HG02970 (cell line): ENCODE measurements at regions not wholly inside any gene's neighbourhood (a gene's known extent, or its start where the extent isn't known, plus 50 kb on each side); places are given as distances from the start of the nearest gene placed in this dataset.

Source experiments
- ATAC-seq: cut with Tn5 transposase; IDR thresholded peaks from one replicate; pipeline ENCODE4 v1.9.1; 2021; ENCODE audit warnings: mild to moderate bottlenecking, moderate library complexity, moderate number of reproducible peaks; ENCODE audit not compliant: unreplicated experiment, low FRiP score

- no peak for ATAC-seq
These were observed 520.1 kb upstream of the NBEA start for GRCh38 chr13:34421858-34422475.

GRCh38 chr13:34422956-34423355, 519.1 kb upstream of the NBEA start:
- ATAC-seq: no peak

- ATAC-seq: no peak
These were observed 516.6 kb upstream of the NBEA start for GRCh38 chr13:34425327-34425949.

GRCh38 chr13:34428911-34429310, 513.2 kb upstream of the NBEA start:
- ATAC-seq: no peak

- no peak for ATAC-seq
These were observed 511.8 kb upstream of the NBEA start for GRCh38 chr13:34430294-34430693.

GRCh38 chr13:34431827-34432581, 510.1 kb upstream of the NBEA start:
- no peak for ATAC-seq

- ATAC-seq: no peak
These were observed 506.7 kb upstream of the NBEA start for GRCh38 chr13:34435338-34435737.

- no peak for ATAC-seq
These were observed 504.2 kb upstream of the NBEA start for GRCh38 chr13:34437873-34438272.

- ATAC-seq: no peak
These were observed 489.2 kb upstream of the NBEA start for GRCh38 chr13:34452831-34453230.

GRCh38 chr13:34458756-34459715, 483.0 kb upstream of the NBEA start:
- no peak for ATAC-seq

- ATAC-seq: no peak
These were observed 482.2 kb upstream of the NBEA start for GRCh38 chr13:34459856-34460255.

GRCh38 chr13:34462843-34463242, 479.2 kb upstream of the NBEA start:
- no peak for ATAC-seq

GRCh38 chr13:34464011-34464410, 478.1 kb upstream of the NBEA start:
- ATAC-seq: no peak

- no peak for ATAC-seq
These were observed 476.6 kb upstream of the NBEA start for GRCh38 chr13:34465423-34465922.

- no peak for ATAC-seq
These were observed 475.8 kb upstream of the NBEA start for GRCh38 chr13:34466301-34466700.

GRCh38 chr13:34467450-34468083, 474.5 kb upstream of the NBEA start:
- ATAC-seq: no peak

GRCh38 chr13:34469196-34469986, 472.7 kb upstream of the NBEA start:
- no peak for ATAC-seq

GRCh38 chr13:34474187-34474868, 467.7 kb upstream of the NBEA start:
- no peak for ATAC-seq

- no peak for ATAC-seq
These were observed 463.7 kb upstream of the NBEA start for GRCh38 chr13:34478376-34478775.
